ENCODE measurements at regions not wholly inside any gene's neighbourhood (a gene's known extent, or its start where the extent isn't known, plus 50 kb on each side); places are given as distances from the start of the nearest gene placed in this dataset.
"Not testable (repeated sequence)": the region's sequence is repeated elsewhere in the genome, so short reads cannot be mapped to it uniquely, and the experiment has no call there.

- no peak for DNase-seq
Measured at GRCh38 chr2:58769111-58769863, 528.2 kb upstream of the FANCL start.

GRCh38 chr2:58768715-58769080 lies 527.6 kb upstream of the FANCL start:
- no peak for DNase-seq

- no peak for DNase-seq
Measured at GRCh38 chr2:58767828-58768714, 526.9 kb upstream of the FANCL start.

- DNase-seq = no peak
Measured at GRCh38 chr2:58764338-58765104, 523.4 kb upstream of the FANCL start.

- DNase-seq = peak; percentile 39
Measured at GRCh38 chr2:58762176-58762781, 521.2 kb upstream of the FANCL start.

- DNase-seq = no peak
Measured at GRCh38 chr2:58757971-58758370, 516.8 kb upstream of the FANCL start.

- DNase-seq = no peak
Measured at GRCh38 chr2:58756336-58756735, 515.2 kb upstream of the FANCL start.

GRCh38 chr2:58752507-58752906 lies 511.4 kb upstream of the FANCL start:
- not testable (repeated sequence) for DNase-seq

GRCh38 chr2:58751676-58752075 lies 510.6 kb upstream of the FANCL start:
- not testable (repeated sequence) for DNase-seq

GRCh38 chr2:58749041-58749440 lies 507.9 kb upstream of the FANCL start:
- DNase-seq = no peak

- DNase-seq = not testable (repeated sequence)
Measured at GRCh38 chr2:58745334-58745733, 504.2 kb upstream of the FANCL start.

- DNase-seq = no peak
Measured at GRCh38 chr2:58740426-58740825, 499.3 kb upstream of the FANCL start.

GRCh38 chr2:58739033-58739432 lies 497.9 kb upstream of the FANCL start:
- DNase-seq = no peak

- peak; percentile 44 for DNase-seq
Measured at GRCh38 chr2:58734365-58734764, 493.2 kb upstream of the FANCL start.

GRCh38 chr2:58732999-58733398 lies 491.9 kb upstream of the FANCL start:
- DNase-seq = no peak

GRCh38 chr2:58731488-58731869 lies 490.4 kb upstream of the FANCL start:
- no peak for DNase-seq

GRCh38 chr2:58730764-58731487 lies 489.8 kb upstream of the FANCL start:
- no peak for DNase-seq

- no peak for DNase-seq
Measured at GRCh38 chr2:58727981-58728656, 487.0 kb upstream of the FANCL start.

- no peak for DNase-seq
Measured at GRCh38 chr2:58721912-58722591, 480.9 kb upstream of the FANCL start.

- no peak for DNase-seq
Measured at GRCh38 chr2:58720770-58721697, 479.9 kb upstream of the FANCL start.
